GM19463 (cell line): ENCODE measurements at regions not wholly inside any gene's neighbourhood (a gene's known extent, or its start where the extent isn't known, plus 50 kb on each side); places are given as distances from the start of the nearest gene placed in this dataset.

Source experiments
- ATAC-seq: cut with Tn5 transposase; IDR thresholded peaks from one replicate; pipeline ENCODE4 v1.9.1; 2021; ENCODE audit warnings: mild to moderate bottlenecking, moderate library complexity; ENCODE audit not compliant: unreplicated experiment

GRCh38 chr20:41889126-41889843 is 271.1 kb upstream of the CHD6 start:
- ATAC-seq: no peak

GRCh38 chr20:41888434-41888833 is 270.3 kb upstream of the CHD6 start:
- no peak for ATAC-seq

- no peak for ATAC-seq
Observed at GRCh38 chr20:41887500-41887899, 269.3 kb upstream of the CHD6 start.

GRCh38 chr20:41881466-41882046 is 263.4 kb upstream of the CHD6 start:
- ATAC-seq: no peak

- ATAC-seq: no peak
Observed at GRCh38 chr20:41879123-41879522, 260.9 kb upstream of the CHD6 start.

- ATAC-seq: no peak
Observed at GRCh38 chr20:41877911-41878310, 259.7 kb upstream of the CHD6 start.

- no peak for ATAC-seq
Observed at GRCh38 chr20:41874658-41875057, 256.5 kb upstream of the CHD6 start.

GRCh38 chr20:41872930-41873329 is 254.8 kb upstream of the CHD6 start:
- no peak for ATAC-seq

GRCh38 chr20:41870869-41871462 is 252.8 kb upstream of the CHD6 start:
- ATAC-seq: no peak

- no peak for ATAC-seq
Observed at GRCh38 chr20:41869261-41869660, 251.1 kb upstream of the CHD6 start.

- no peak for ATAC-seq
Observed at GRCh38 chr20:41865938-41866337, 247.8 kb upstream of the CHD6 start.

GRCh38 chr20:41862476-41862875 is 244.3 kb upstream of the CHD6 start:
- no peak for ATAC-seq

GRCh38 chr20:41861772-41862422 is 243.7 kb upstream of the CHD6 start:
- no peak for ATAC-seq

- ATAC-seq: no peak
Observed at GRCh38 chr20:41854765-41855164, 236.6 kb upstream of the CHD6 start.

- ATAC-seq: no peak
Observed at GRCh38 chr20:41853806-41854205, 235.6 kb upstream of the CHD6 start.

GRCh38 chr20:41848180-41848579 is 230.0 kb upstream of the CHD6 start:
- no peak for ATAC-seq

- no peak for ATAC-seq
Observed at GRCh38 chr20:41837669-41838224, 219.6 kb upstream of the CHD6 start.

GRCh38 chr20:41833739-41834138 is 215.6 kb upstream of the CHD6 start:
- no peak for ATAC-seq

GRCh38 chr20:41830702-41831101 is 212.5 kb upstream of the CHD6 start:
- ATAC-seq: no peak

GRCh38 chr20:41819436-41819835 is 201.3 kb upstream of the CHD6 start:
- no peak for ATAC-seq

GRCh38 chr20:41818991-41819390 is 200.8 kb upstream of the CHD6 start:
- ATAC-seq: no peak

- no peak for ATAC-seq
Observed at GRCh38 chr20:41818369-41818768, 200.2 kb upstream of the CHD6 start.
